CMK (cell line): ENCODE measurements at regions not wholly inside any gene's neighbourhood (a gene's known extent, or its start where the extent isn't known, plus 50 kb on each side); places are given as distances from the start of the nearest gene placed in this dataset.

Experiments
- DNase-seq: peaks from one replicate; pipeline ENCODE4 v3.0.0-alpha.2; 2010; ENCODE audit warnings: low read depth

GRCh38 chr5:143730112-143730801 lies 81.7 kb upstream of the HMHB1 start:
- DNase-seq = no peak

- no peak for DNase-seq
Observed at GRCh38 chr5:143729334-143729946, 82.5 kb upstream of the HMHB1 start.

- no peak for DNase-seq
Observed at GRCh38 chr5:143723159-143723558, 88.8 kb upstream of the HMHB1 start.

- no peak for DNase-seq
Observed at GRCh38 chr5:143721925-143722324, 90.0 kb upstream of the HMHB1 start.

- no peak for DNase-seq
Observed at GRCh38 chr5:143720689-143721088, 91.3 kb upstream of the HMHB1 start.

GRCh38 chr5:143717400-143717799 lies 94.6 kb upstream of the HMHB1 start:
- DNase-seq = no peak

GRCh38 chr5:143716881-143717280 lies 95.1 kb upstream of the HMHB1 start:
- no peak for DNase-seq

GRCh38 chr5:143715616-143716015 lies 96.3 kb upstream of the HMHB1 start:
- DNase-seq = no peak

- DNase-seq = no peak
Observed at GRCh38 chr5:143714629-143715028, 97.3 kb upstream of the HMHB1 start.

GRCh38 chr5:143713047-143714003 lies 98.6 kb upstream of the HMHB1 start:
- DNase-seq = no peak

- DNase-seq = no peak
Observed at GRCh38 chr5:143708672-143709071, 103.3 kb upstream of the HMHB1 start.

GRCh38 chr5:143707806-143708205 lies 104.2 kb upstream of the HMHB1 start:
- no peak for DNase-seq

- no peak for DNase-seq
Observed at GRCh38 chr5:143705381-143705780, 106.6 kb upstream of the HMHB1 start.

- DNase-seq = no peak
Observed at GRCh38 chr5:143703659-143704058, 108.3 kb upstream of the HMHB1 start.

- DNase-seq = no peak
Observed at GRCh38 chr5:143701493-143701892, 110.5 kb upstream of the HMHB1 start.

- DNase-seq = no peak
Observed at GRCh38 chr5:143700994-143701393, 111.0 kb upstream of the HMHB1 start.

- DNase-seq = no peak
Observed at GRCh38 chr5:143699121-143699520, 112.8 kb upstream of the HMHB1 start.

- DNase-seq = no peak
Observed at GRCh38 chr5:143698574-143698973, 113.4 kb upstream of the HMHB1 start.

- no peak for DNase-seq
Observed at GRCh38 chr5:143696921-143697320, 115.0 kb upstream of the HMHB1 start.

GRCh38 chr5:143695941-143696340 lies 116.0 kb upstream of the HMHB1 start:
- no peak for DNase-seq

- no peak for DNase-seq
Observed at GRCh38 chr5:143695244-143695864, 116.6 kb upstream of the HMHB1 start.

- no peak for DNase-seq
Observed at GRCh38 chr5:143694357-143694756, 117.6 kb upstream of the HMHB1 start.
